Thyroid gland (tissue), 4 donors: ENCODE measurements at regions not wholly inside any gene's neighbourhood (a gene's known extent, or its start where the extent isn't known, plus 50 kb on each side); places are given as distances from the start of the nearest gene placed in this dataset.

Experiments used
- CTCF ChIP-seq, 6 experiments: fragments of 200-600 bp in 3 of 6; fragments of 450-650 bp in 3 of 6; sonication (generic) in 3 of 6; IDR thresholded peaks; one replicate each; pipeline ENCODE4 v1.5.1; 2016 to 2019; ENCODE audit warnings: antibody characterized with exemption in 6 of 6, mild to moderate bottlenecking in 2 of 6, inconsistent platforms in 1 of 6, moderate library complexity in 1 of 6
- POLR2A ChIP-seq, 2 donors: fragments of 450-650 bp; IDR thresholded peaks; one replicate each; pipeline ENCODE4 v1.6.1; 2017; ENCODE audit warnings: antibody characterized with exemption in 2 of 2, mild to moderate bottlenecking in 2 of 2, moderate library complexity in 1 of 2

GRCh38 chr16:27632216-27632615, 82.3 kb downstream of the KATNIP start:
- TF ChIP-seq CTCF (IDR thresholded peaks at IDR 0.05) = no peak
- no peak for TF ChIP-seq POLR2A (IDR thresholded peaks at IDR 0.05)
